OCI-LY3 (cell line): ENCODE measurements at regions not wholly inside any gene's neighbourhood (a gene's known extent, or its start where the extent isn't known, plus 50 kb on each side); places are given as distances from the start of the nearest gene placed in this dataset.

Experiments used
- H2AFZ ChIP-seq: fragments of 200-600, 300-600 bp; shearing (Covaris generic); 2 replicates; pipeline ENCODE4 v1.6.0; 2014; ENCODE audit warnings: antibody characterized with exemption, low read depth, low read length
- H3K27ac ChIP-seq: fragments of 200-600, 300-600 bp; sonication (generic); 2 replicates; pipeline ENCODE4 v1.5.1; 2014; ENCODE audit warnings: mild to moderate bottlenecking, low read length, moderate library complexity, mixed read lengths
- H3K27me3 ChIP-seq: fragments of 200-600, 300-600 bp; sonication (generic); 2 replicates; pipeline ENCODE4 v1.6.1; 2014; ENCODE audit warnings: low read depth, low read length, mixed read lengths
- H3K36me3 ChIP-seq: fragments of 200-600, 300-600 bp; sonication (generic); replicated peaks from 2 replicates; pipeline ENCODE3; 2014; ENCODE audit warnings: low read depth, low read length, mixed read lengths
- H3K4me1 ChIP-seq: fragments of 300-600, 200-600 bp; sonication (generic); 2 replicates; pipeline ENCODE4 v1.6.1; 2014; ENCODE audit warnings: low read length, mixed read lengths
- H3K4me2 ChIP-seq: fragments of 200-600, 300-600 bp; sonication (generic); 2 replicates; pipeline ENCODE4 v1.6.1; 2014; ENCODE audit warnings: low read length, mixed read lengths
- H3K4me3 ChIP-seq: fragments of 300-600, 200-600 bp; sonication (generic); 2 replicates; pipeline ENCODE4 v1.5.1; 2014; ENCODE audit warnings: antibody characterized with exemption, mild to moderate bottlenecking, low read length, moderate library complexity
- H3K79me2 ChIP-seq: fragments of 300-600, 200-600 bp; shearing (Covaris generic); 2 replicates; pipeline ENCODE4 v1.6.1; 2014; ENCODE audit warnings: mild to moderate bottlenecking, low read length, mixed read lengths
- H3K9ac ChIP-seq: fragments of 300-600, 200-600 bp; shearing (Covaris generic); 2 replicates; pipeline ENCODE4 v1.6.0; 2014; ENCODE audit warnings: mild to moderate bottlenecking, low read length, moderate library complexity
- H3K9me3 ChIP-seq: fragments of 200-600, 300-600 bp; shearing (Covaris generic); 2 replicates; pipeline ENCODE4 v1.6.1; 2014; ENCODE audit warnings: low read length, mixed read lengths; ENCODE audit not compliant: insufficient read depth
- H4K20me1 ChIP-seq: fragments of 200-600, 300-600 bp; sonication (generic); 2 replicates; pipeline ENCODE4 v1.6.1; 2016; ENCODE audit warnings: low read length, mixed read lengths; ENCODE audit not compliant: insufficient read depth
- EZH2phosphoT487 ChIP-seq: fragments of 200-600 bp; shearing (Covaris generic); IDR thresholded peaks from 2 replicates; pipeline ENCODE4 v1.6.1; 2018; ENCODE audit warnings: antibody characterized with exemption, mixed run types, low read depth
- TF ChIP-seq, protein P1 (sequence below): fragments of 200-600, 300-600 bp; sonication (generic); IDR thresholded peaks from 2 replicates; pipeline ENCODE4 v1.5.1; 2014; ENCODE audit warnings: antibody characterized with exemption, low read length, low read depth

DNA sequence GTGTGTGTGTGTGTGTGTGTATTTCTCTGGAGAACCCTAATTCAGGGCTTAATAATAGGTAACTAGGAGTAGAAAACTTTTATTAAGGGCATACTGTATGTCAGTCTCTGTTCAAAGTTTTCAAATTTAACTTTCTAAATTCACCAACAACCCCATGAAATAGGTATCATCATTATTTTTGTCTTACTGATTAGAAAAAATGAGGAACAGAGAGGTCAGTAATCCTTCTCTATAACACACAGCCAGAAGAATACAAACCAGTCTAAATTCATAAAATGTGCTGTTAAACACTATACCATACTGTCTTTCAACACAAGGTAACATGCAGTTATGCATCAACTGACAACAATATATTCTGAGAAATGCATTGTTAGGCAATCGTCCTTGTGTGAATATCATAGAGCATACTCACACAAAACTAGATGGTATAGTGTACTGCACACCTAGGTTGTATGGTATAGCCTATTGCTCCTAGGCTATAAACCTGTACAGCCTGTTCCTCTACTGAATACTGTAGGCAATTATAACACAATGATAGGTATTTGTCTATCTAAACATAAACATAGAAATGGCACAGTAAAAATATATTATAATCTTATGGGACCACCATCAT, 143.1 kb downstream of the PTH2R start:
- H3K79me2 ChIP-seq = no peaks in the 10 kb centered on the region
- no peak overlapping the region for H2AFZ ChIP-seq
- H3K4me1 ChIP-seq = no peaks in the 10 kb centered on the region
- TF ChIP-seq EZH2phosphoT487 = no peak
- TF ChIP-seq, protein P1, sequence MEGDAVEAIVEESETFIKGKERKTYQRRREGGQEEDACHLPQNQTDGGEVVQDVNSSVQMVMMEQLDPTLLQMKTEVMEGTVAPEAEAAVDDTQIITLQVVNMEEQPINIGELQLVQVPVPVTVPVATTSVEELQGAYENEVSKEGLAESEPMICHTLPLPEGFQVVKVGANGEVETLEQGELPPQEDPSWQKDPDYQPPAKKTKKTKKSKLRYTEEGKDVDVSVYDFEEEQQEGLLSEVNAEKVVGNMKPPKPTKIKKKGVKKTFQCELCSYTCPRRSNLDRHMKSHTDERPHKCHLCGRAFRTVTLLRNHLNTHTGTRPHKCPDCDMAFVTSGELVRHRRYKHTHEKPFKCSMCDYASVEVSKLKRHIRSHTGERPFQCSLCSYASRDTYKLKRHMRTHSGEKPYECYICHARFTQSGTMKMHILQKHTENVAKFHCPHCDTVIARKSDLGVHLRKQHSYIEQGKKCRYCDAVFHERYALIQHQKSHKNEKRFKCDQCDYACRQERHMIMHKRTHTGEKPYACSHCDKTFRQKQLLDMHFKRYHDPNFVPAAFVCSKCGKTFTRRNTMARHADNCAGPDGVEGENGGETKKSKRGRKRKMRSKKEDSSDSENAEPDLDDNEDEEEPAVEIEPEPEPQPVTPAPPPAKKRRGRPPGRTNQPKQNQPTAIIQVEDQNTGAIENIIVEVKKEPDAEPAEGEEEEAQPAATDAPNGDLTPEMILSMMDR = no peak
- no peak overlapping the region for H3K4me3 ChIP-seq
- no peaks in the 10 kb centered on the region for H3K36me3 ChIP-seq
- no peak overlapping the region for H3K9ac ChIP-seq
- H4K20me1 ChIP-seq = no peaks in the 10 kb centered on the region
- H3K27ac ChIP-seq = no peak overlapping the region
- no peaks in the 10 kb centered on the region for H3K9me3 ChIP-seq
- H3K4me2 ChIP-seq = no peak overlapping the region
- H3K27me3 ChIP-seq = no peaks in the 10 kb centered on the region

DNA sequence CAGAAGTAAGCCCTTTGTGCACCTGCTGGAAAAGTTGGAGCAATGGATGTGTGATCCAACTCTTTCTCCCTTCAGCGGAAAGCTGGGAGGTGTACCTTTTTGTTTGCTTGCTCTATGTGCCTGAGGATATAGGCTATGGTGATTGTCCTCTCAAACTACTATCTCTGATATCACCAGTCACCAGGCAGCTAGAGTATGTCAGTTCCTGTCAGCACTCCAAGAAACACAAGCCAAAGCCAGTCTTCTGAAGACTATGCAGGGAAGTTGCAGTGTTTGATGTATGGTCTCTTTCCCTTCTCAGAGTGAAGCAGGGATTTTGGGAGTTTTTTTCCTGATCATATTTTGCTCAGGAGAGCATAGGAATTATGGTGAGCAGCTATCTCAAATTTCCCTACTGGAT, 146.4 kb downstream of the PTH2R start:
- Histone ChIP-seq H3K4me3 (no peak overlapping the region), H3K27ac (no peak overlapping the region), H3K9me3 (no peaks in the 10 kb centered on the region), H3K4me1 (no peaks in the 10 kb centered on the region), H3K4me2 (no peak overlapping the region), H3K9ac (no peak overlapping the region), H3K79me2 (no peaks in the 10 kb centered on the region), H4K20me1 (no peaks in the 10 kb centered on the region), H2AFZ (no peak overlapping the region), H3K27me3 (no peaks in the 10 kb centered on the region), H3K36me3 (no peaks in the 10 kb centered on the region)
- TF ChIP-seq, protein P1 = no peak
- TF ChIP-seq EZH2phosphoT487 = no peak

DNA sequence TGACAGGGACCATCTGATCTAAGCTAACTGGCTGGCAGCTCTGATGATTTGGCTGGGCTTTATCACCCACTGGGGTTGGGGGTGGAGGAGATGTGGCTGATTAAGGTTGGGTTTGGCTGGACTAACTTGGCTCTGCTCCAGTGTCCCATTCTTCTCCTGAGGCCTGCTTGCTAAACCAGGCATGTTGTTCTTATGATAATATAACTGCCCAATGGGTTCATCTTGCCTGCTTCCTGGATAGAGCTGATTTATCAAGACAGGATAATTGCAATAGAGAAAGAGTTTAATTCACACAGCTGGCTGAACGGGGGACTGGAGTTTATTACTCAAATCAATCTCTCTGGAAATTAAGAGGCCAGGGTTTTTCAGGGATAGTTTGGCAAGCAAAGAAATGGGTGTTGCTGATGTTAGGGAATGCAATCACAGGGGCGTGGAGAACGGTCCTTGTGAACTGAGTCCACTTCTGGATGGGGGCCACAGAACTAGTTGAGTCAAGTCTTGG, 150.4 kb downstream of the PTH2R start:
- Histone ChIP-seq H3K4me1 (no peaks in the 10 kb centered on the region), H2AFZ (no peak overlapping the region), H3K9ac (no peak overlapping the region), H4K20me1 (no peaks in the 10 kb centered on the region), H3K36me3 (no peaks in the 10 kb centered on the region), H3K79me2 (no peaks in the 10 kb centered on the region), H3K4me2 (no peak overlapping the region), H3K4me3 (no peak overlapping the region), H3K27me3 (no peaks in the 10 kb centered on the region), H3K9me3 (no peaks in the 10 kb centered on the region), H3K27ac (no peak overlapping the region)
- TF ChIP-seq, protein P1 = no peak
- no peak for TF ChIP-seq EZH2phosphoT487

GRCh38 chr2:208565690-208566416, 159.3 kb downstream of the PTH2R start:
- Histone ChIP-seq H3K27ac (no peak overlapping the region), H3K4me1 (no peaks in the 10 kb centered on the region), H3K27me3 (0 out of 2 replicates have a peak, but pooled peaks cover 3% of the 10 kb centered on the region), H4K20me1 (no peaks in the 10 kb centered on the region), H3K9me3 (no peaks in the 10 kb centered on the region), H2AFZ (no peak overlapping the region), H3K79me2 (no peaks in the 10 kb centered on the region), H3K4me3 (no peak overlapping the region), H3K36me3 (no peaks in the 10 kb centered on the region), H3K9ac (no peak overlapping the region), H3K4me2 (no peak overlapping the region)
- no peak for TF ChIP-seq EZH2phosphoT487
- TF ChIP-seq, protein P1 = no peak
